Glomerular visceral epithelial cell (primary cell): ENCODE measurements at regions not wholly inside any gene's neighbourhood (a gene's known extent, or its start where the extent isn't known, plus 50 kb on each side); places are given as distances from the start of the nearest gene placed in this dataset.

Source experiments
- DNase-seq: peaks from one replicate; pipeline ENCODE4 v3.0.0-alpha.2; 2016; ENCODE audit errors: extremely low spot score

DNA sequence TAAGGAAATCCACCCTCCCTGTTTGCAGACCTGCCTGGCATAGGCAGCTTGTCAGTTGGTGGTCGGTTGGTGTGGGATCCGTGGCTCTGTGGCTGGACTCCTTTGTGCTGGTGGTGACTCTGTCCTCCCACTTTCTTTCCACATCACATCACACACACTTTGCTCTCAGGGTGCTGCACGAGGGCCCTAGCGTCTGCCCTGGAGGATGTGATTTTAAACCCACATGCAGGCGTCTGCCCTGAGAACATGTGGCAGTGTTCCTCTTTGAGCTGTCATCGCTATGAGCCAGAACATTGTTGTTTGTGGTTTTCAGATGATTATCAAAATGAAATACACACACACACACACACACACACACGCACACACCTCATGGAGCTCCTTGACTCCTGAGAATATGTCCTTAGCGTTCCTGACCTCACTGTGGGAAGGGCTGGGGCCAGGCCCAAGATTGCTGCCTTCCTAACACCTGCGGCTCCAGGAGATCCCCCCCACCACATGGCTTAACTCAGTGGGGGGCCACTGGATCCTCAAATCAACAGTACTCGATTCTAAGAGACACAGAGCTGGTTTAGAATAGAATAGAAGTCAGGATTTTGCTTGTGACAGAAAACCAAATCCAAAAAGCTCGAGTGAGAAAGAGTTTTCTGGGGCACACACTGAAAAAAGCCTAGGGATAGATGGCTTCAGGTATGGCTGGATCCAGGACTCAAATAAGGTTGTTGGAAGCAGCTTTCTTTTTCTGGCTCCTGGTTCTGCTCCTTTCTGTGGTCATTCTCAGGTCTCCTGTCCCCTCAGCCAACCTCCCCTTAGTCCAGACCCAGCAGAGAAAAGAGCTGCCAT is 54.8 kb downstream of the RTP5 start:
- DNase-seq = no peak

DNA sequence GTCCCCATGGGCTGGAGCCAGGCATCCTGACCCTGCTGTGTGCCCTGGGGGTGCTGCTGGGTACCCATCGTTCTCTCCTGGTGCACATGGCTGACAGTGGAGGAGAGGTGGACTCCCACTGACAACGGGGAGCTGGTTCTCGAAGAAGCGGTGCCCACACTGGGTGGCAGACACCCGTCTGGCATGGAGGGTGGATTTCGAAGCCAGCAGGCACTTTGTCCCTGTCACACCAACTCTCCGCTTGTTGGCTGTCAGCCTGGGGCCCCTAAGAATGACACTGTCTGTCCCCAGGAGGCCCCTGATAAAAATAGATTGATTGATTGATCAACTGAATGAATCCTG is 55.4 kb downstream of the RTP5 start:
- no peak for DNase-seq

DNA sequence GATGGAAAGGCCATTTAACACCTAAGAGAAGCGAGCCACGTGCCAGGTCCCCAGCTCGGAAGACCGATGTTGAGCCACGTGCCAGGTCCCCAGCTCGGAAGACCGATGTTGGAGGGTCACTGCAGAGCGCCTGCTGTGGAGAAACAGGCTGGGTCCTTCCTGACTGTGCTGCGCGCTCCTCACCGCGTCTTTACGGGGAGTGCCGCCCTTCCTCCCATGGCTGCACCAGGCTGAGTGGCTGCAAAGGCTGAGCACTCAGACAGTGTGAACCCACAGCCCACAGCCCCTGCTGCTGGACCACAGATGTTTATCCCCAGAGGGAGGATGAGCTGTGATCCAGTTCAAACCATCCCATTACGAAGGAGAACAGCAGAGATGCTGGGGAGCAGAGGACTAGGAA is 55.7 kb downstream of the RTP5 start:
- DNase-seq = no peak

DNA sequence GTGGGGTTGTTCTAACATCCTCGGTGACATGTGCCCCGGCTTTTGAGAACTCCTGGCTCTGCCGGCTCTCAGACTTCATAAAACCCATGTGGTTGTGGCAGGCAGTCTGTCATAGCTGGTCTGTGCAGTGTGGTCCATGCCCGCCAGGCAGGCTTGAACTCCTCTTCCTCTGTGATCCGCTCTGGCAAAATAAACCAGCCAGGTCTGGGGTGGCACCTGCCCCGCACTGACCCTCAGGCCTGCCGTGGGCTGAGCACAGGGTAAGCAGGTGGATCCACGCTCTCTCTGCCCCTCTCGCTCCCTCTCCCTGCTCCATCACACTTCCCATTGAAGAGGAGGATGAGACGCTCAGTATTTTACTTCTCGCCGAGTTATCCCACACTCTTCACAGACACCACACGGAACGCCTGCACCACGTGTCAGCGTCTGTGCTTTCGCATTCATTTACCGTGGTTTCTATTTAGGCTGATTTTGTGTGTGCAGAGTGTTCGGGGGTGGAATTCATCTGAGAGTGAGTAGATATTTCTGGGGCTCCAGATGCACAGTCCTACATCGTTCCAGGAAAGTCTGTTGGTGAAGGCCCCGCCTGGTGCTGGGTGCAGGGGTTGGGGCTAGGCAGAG is 56.4 kb downstream of the RTP5 start:
- no peak for DNase-seq

DNA sequence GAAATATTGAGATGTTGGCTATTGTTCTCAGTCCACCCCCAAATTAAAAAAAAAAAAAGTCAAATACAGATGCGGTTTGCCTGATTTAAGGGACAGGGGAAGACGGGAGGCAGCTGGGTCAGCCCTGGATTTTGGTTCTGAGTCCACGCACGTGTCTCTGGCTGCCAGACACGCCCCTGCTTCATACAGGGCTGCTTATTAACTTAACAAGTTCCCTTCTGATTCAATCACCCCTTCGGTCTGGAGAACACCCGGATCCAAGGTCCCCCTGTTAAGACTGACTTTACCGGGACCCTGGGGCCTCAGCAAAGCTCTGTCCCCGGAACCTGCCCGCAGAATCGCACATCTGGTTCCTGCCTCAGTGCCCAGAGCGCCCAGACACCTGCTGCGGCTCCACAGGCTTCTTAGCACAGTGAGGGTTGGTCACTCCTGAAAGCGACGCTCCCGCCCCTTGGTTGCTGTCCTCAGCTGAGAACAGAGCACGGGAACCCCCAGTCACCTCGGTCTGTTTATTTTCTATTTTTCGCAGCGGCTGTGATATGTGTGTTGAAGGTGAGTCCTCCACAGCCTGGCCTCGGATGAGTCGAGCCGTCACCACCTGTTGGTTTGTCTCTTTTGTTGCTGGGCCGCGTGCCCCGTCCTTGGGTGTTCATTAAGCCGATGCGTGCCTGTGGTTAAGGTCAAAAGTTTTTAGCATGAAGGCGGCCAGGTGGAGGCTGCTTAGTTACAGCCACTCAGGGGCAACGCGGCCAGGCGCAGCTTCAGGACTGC is 57.2 kb downstream of the RTP5 start:
- DNase-seq = peak; percentile 67

DNA sequence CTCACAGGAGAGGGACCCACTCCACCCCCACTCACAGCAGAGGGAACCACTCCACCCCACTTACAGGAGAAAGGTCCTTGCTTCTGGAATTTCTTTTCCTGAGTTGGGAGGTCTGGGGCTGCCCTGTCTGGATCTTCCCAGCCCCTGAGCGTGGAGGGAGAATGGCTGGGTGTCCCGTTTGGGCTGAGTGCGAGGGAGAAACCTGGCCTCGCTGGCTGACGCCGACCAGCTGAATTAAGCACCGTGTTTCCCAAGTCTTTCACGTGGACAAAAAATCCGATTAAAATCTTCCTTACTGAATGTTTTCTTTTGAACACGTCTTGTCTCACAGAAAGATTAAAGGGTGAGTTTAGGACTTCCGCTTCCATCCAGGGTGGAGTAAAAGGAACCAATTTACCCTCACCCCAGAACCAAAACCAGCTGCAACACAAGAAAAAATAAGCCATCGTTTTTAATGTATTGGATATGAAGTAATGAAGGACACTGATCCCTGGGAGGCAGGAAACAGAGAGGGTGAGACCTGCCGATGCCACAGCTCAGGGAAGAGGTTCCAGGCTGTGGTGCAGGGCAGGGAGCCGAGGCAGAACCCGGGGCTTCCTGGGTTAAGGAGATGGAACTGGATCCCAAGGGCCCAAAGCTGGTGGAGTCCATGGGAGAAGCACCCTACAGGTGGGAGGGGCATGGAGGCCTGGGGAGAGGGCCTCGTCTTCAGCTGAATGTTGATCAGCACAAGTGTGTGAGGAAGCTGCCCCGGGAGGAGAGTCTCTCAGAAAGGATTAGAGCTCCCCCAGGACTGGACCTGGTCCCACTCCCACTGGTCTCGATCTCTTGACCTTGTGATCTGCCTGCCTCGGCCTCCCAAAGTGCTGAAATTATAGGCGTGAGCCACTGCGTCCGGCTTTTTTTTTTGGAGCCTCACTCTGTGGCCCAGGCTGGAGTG is 60.3 kb downstream of the RTP5 start:
- DNase-seq = no peak

DNA sequence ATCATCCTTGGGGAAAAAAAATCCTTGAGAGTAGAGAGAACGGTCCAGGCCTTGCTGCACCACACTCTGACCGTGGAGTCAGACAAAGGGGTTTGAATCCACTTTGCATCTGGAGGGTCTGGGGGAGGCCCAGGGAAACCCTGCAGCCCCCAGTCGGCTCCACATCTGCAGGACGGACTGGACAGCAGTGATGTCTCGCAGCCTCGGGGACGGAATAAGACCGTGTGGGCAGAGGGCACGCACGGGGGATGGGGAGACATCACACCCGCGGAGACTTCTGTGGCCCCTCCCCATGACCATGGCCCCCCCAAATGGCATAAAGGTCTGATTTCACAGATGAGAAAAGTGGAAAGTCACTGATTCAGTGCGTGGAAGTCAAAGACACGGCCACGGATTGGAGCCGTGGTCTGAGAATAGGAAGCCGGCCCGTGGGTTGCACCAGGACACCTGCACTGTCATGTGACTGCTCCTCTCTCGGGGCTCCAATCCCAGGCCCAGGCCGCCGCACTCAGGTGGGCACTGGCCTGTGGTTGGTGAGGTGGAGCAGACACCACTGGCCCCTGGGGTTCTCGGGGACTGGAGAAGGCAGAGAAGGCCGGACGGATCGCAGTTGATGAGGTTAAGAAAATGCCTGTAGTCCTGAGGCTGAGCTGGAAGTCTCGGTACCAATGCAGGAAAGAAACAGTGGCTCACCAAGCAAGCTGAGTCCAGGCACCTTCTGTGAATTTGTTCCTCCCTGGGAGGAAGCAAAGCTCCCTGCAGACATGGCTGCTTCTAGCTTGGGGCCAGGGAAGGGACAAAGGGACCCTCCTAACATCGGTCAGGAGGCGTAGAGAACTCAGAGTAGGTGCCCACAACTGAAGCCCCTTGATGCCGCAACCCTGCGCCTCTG is 61.8 kb downstream of the RTP5 start:
- DNase-seq = no peak

DNA sequence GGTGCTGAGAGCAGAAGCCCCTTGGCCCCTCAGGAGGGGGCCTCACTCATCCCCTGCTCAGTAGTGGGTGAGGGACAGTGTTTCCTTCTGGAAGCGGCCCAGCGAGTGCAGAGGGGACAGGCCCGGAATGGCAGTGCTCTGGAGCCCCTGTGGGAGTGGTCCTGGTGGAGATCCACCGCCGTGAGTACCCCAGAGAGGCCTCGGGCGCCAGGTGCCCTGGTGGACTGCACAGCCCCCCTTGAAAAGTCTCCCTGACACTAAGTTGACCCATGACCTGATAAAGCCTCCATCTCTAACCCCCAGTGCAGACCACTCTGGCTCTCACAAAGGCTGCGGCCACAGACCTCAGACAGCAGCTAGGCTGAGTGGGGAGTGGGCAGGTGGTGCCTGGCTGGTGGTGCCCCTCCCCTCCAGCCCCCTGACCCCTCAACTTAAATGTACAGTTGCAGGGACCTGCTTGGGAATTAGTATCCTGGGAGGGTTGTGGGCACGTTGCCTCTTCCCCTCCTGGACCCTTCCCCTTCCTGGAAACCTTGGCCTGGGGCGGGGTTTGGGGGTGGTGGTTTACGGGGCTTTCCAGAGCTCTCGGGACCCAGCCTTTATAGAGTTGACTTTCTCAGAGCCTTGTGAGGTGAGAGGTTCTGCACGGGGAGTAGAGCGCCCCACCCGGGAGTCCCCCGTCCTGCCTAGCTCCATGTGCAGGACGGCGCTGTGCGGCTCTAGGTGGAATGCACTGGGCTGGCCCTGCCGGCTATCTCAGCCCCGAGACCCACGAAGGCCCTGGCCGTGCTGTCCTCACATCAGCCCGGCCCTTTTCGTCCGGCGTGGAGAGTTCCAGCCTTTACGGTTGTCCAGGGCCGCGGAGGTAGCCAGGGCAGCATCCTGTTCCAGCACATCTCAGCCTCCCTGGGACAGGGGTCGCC is 62.7 kb downstream of the RTP5 start:
- DNase-seq = no peak

DNA sequence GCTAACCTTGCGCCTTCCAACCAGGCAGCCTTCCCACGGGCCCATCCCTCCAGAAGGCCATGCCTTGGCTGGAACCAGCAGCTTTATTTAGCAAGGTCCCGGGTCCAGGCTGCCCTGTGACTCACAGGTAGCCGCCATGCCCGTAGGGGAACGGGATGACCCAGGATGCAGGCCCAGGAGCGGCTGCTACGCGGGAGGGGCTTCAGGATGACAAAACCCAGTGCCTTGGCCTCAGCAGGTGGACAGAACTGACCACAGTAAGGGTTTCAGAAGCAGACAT is 63.3 kb downstream of the RTP5 start:
- DNase-seq = no peak

DNA sequence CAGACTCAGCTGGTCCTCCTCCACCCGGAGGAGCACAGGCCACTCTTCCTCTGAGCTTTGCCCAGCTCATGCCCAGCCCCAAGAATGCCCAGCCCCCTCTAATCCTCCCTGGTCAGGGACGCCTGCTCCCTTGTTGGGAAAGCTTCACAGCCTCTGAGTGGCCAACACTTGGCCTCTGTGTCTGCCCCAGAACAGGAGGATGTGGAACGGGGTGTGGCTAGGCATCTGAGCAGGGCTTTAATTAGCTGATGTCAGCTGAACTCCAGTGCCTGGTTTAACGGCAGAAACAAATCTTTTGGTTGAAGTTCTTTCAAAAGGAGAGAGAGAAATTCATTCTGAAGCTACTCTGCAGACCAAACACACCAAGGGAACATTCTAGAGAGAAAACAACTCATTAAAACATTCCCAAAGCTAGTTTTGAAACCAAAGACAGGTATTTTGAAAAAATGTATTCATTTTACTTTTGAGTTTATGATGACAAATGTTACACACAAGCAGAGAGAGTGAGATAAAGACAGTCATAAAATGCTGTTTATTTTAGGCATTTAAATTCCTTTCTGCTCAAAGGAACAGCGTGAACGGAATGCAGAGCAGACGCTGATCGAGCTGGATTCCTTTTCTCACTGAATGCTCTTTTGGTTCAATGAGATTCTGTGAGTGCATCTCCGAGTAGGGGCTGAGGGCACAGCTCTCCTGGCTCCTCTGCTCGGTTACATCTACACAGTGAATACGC is 63.8 kb downstream of the RTP5 start:
- DNase-seq = no peak

DNA sequence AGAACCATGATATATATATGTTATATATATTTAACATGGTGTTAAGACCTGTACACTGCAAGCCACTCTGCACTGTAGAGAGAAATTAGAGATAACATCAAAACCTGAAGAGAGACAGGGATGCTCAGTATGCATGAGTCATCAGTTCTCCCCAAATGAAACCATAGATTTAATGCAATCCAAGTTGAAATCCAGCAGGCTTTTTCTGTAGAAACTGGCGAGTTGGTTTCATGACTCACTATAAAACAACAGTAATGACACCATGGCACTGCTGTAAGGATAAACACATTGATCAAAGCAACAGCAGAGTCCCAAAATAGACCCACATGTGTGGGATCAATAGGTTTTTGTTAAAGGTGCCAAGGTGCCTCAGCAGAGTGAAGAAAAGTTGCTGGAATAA is 65.8 kb downstream of the RTP5 start:
- no peak for DNase-seq

DNA sequence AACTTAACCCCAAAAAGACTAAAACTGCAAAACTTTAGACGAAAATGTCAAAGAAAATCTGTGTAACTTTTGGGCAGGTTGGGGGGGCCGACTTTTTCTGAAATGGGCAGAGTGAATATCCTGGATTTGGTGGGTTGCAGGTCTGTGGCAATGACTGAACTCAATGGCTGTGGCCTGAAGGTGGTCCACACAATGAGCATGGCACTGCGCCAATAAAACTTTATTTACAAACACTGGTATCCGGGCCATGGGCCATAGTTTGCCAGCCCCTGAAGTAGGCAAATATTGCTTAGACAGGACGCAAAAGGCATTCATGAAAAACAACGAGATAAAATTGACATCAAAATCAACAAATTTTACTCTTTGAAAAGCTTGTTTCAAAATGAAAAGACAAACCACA is 66.2 kb downstream of the RTP5 start:
- DNase-seq = no peak

DNA sequence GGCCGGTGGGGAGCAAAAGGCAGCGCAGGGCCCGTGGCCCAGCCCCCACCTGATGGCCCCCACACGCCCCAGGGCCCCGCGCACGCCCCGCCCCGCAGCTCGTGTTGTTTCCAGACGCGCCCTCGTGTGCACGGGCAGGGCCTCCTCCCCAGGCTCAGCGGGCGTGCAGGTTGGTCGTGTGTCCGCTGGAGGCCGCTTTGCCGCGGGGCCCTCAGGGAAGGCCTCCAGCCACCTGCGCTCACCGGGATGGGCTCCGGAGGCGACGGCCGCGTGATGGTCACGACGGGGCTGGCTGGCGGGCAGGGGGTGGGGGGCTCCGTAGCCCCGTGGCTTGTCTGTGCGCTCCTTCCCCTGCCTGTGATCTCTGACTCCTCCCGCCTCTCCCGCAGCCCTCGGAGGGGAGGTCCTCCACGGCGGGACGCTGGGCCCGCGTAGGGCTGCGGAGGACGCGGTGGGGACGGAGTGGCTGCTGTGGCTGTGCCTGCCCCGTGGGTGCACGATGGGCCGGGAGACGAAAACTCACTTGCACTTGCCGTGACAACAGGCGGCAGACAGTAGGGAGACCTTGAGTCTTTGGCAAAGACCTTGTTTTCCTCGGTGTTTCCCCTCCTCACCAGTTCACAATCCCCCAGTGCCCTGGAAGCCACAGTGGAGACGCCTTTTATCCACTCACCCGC is 67.1 kb downstream of the RTP5 start:
- no peak for DNase-seq

DNA sequence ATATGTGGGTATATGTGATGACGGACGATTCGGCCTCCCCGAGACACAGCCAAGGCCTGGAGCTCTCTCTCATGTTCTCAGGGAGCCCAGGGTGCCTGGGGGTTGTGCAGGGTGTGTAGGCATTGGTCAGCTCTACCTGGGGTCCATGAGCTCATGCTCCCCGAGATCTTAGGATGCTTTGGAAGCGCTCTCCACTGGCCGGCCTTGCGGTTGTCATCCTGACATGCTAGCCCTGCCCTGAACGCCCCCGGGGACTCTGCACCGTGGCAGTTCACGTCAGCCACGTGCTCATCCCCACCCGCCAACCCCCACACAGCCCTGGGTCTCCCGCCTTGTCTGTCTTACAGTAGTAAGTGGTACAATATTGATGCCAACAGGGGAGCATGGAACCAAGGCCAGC is 67.8 kb downstream of the RTP5 start:
- DNase-seq = no peak

DNA sequence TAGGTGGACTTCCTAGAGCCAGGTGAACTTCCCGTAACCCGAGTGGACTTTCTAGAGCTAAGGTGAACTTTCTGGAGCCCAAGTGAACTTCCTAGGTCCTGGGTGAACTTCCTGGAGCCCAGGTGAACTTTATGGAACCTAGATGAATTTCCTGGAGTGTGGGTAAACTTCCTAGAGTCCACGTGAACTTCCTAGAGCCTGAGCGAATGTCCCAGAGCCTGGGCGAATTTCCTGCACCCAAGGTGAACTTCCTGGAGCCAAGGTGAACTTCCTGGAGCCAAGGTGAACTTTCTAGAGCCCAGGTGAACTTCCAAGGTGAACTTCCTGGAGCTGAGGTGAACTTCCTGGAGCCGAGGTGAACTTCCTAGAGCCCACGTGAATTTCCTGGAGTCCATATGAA is 70.0 kb downstream of the RTP5 start:
- no peak for DNase-seq

DNA sequence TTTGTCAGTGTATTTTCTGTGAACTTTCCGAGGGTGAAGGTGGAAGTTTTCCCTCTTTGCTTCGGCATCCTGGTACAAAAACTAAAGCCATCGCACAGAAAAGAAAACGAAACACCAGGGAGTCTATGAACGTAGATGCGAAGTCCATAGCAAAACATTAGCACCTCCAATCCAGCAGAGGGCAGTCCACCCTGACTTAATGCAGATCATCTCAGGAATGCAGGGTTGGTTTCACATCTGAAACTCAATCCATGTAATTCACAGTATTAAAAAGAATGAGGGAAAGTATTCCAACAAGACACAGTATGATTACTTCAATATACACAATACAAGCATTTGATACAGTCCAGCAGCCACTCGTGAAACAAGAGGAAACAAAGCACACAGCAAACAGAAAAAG is 70.8 kb downstream of the RTP5 start:
- DNase-seq = no peak

DNA sequence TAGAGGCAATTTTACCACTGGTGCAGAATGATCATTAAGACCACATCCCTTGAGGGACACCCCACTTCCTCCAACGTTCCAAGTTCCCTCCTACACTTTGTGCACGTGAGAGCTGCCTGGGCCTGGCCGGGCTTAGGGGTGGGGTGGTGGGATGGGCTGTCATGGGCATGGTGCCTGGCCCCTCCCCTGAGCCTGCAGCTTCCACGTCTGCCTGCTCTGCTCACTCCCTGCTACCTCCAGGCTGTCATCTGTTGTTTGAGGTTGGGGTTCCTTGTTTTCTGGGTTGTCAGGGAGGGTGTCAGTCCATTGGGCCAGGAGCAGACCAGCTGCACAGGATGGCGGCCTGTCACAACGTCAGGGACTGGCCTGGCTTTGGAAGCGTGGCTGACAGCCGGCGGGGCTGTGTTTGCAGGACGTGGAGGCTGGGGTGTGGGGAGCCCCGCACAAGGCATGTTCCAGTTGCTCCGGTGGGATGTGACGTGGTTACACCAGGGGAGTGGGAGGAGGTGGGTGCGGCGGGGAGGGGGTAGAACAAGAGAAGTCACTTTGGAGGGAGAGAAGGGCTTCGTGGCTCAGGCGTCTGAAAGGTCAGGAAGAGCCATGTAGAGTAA is 72.3 kb downstream of the RTP5 start:
- DNase-seq = no peak
